ENCODE measurements at regions not wholly inside any gene's neighbourhood (a gene's known extent, or its start where the extent isn't known, plus 50 kb on each side); places are given as distances from the start of the nearest gene placed in this dataset.

GRCh38 chr1:239293350-239294110 is 92.8 kb upstream of the CHRM3 start:
- TF ChIP-seq CTCF (conservative IDR thresholded peaks at IDR 0.05; ENCODE audit: low read depth) = no peak
- CTCF ChIA-PET = no interaction called here
- H3K27ac ChIP-seq = no peak overlapping the region
- POLR2A ChIA-PET (ENCODE audit: low non-redundant PET) = no interaction called here
- DNase-seq (ENCODE audit: low spot score) = no peak

- no peak overlapping the region for H3K27ac ChIP-seq
- ChIA-PET CTCF (no interaction called here), POLR2A (ENCODE audit: low non-redundant PET) (no interaction called here)
- no peak for TF ChIP-seq CTCF (conservative IDR thresholded peaks at IDR 0.05; ENCODE audit: low read depth)
- no peak for DNase-seq (ENCODE audit: low spot score)
These were observed 97.4 kb upstream of the CHRM3 start for GRCh38 chr1:239288820-239289554.

GRCh38 chr1:239287296-239287695 is 99.1 kb upstream of the CHRM3 start:
- H3K27ac ChIP-seq = no peak overlapping the region
- no peak for TF ChIP-seq CTCF (conservative IDR thresholded peaks at IDR 0.05; ENCODE audit: low read depth)
- CTCF ChIA-PET = no interaction called here
- no peak for DNase-seq (ENCODE audit: low spot score)
- POLR2A ChIA-PET (ENCODE audit: low non-redundant PET) = no interaction called here

- ChIA-PET CTCF (no interaction called here), POLR2A (ENCODE audit: low non-redundant PET) (interaction anchor here (0.7 kb wide), 1 partner anchor 636 kb away, joined by 5 read pairs; no protein-coding TSS in a partner anchor)
- DNase-seq (ENCODE audit: low spot score) = no peak
- H3K27ac ChIP-seq = no peak overlapping the region
- TF ChIP-seq CTCF (conservative IDR thresholded peaks at IDR 0.05; ENCODE audit: low read depth) = no peak
These were observed 103.2 kb upstream of the CHRM3 start for GRCh38 chr1:239283216-239283615.

GRCh38 chr1:239282411-239282810 is 104.0 kb upstream of the CHRM3 start:
- no peak overlapping the region for H3K27ac ChIP-seq
- no peak for TF ChIP-seq CTCF (conservative IDR thresholded peaks at IDR 0.05; ENCODE audit: low read depth)
- POLR2A ChIA-PET (ENCODE audit: low non-redundant PET) = no interaction called here
- CTCF ChIA-PET = no interaction called here
- no peak for DNase-seq (ENCODE audit: low spot score)

DNA sequence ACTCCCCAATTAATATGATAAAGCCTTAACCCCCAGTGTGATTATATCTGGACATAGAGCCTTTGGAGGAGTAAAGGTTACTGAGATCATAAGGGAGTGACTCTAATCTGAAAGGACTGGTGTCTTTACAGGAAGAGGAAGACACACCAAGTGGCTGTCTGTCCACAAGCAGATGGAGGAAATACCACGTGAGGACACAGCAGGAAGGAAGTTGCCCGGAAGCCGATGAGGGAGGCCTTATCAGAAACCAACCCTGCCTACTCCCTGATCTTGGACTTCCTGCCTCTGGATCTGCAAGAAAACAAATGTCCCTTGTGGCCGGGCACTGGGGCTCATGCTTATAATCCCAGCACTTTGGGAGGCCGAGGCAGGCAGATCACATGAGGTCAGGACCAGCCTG is 110.3 kb upstream of the CHRM3 start:
- ChIA-PET POLR2A (ENCODE audit: low non-redundant PET) (no interaction called here), CTCF (no interaction called here)
- H3K27ac ChIP-seq = no peak overlapping the region
- DNase-seq (ENCODE audit: low spot score) = no peak
- no peak for TF ChIP-seq CTCF (conservative IDR thresholded peaks at IDR 0.05; ENCODE audit: low read depth)

All from RWPE1 (cell line).